HUES48 (cell line): ENCODE measurements at regions not wholly inside any gene's neighbourhood (a gene's known extent, or its start where the extent isn't known, plus 50 kb on each side); places are given as distances from the start of the nearest gene placed in this dataset.

Source experiments
- H3K27ac ChIP-seq: one replicate; pipeline ENCODE4 v1.7.0; 2013; ENCODE audit warnings: low read depth, low read length, inconsistent platforms
- H3K27me3 ChIP-seq: 2 replicates; pipeline ENCODE4 v1.6.1; 2013; ENCODE audit warnings: mild to moderate bottlenecking, low read length; ENCODE audit not compliant: control insufficient read depth, insufficient read depth
- H3K36me3 ChIP-seq: 2 replicates; pipeline ENCODE4 v1.6.1; 2013; ENCODE audit warnings: low read length; ENCODE audit not compliant: control insufficient read depth, insufficient read depth
- H3K4me1 ChIP-seq: 2 replicates; pipeline ENCODE4 v1.6.1; 2013; ENCODE audit warnings: mild to moderate bottlenecking, low read length; ENCODE audit not compliant: control insufficient read depth, insufficient read depth
- H3K4me3 ChIP-seq: 2 replicates; pipeline ENCODE4 v1.5.1; 2013; ENCODE audit warnings: mild to moderate bottlenecking, low read depth, low read length
- H3K9ac ChIP-seq: 2 replicates; pipeline ENCODE4 v1.6.1; 2013; ENCODE audit warnings: mild to moderate bottlenecking, low read depth, low read length, moderate library complexity
- H3K9me3 ChIP-seq: 2 replicates; pipeline ENCODE4 v1.6.1; 2013; ENCODE audit warnings: low read length; ENCODE audit not compliant: control insufficient read depth, insufficient read depth

- Histone ChIP-seq H3K9me3 (no peaks in the 10 kb centered on the region), H3K4me3 (no peak overlapping the region), H3K9ac (no peak overlapping the region), H3K4me1 (no peaks in the 10 kb centered on the region), H3K27me3 (no peaks in the 10 kb centered on the region), H3K36me3 (no peaks in the 10 kb centered on the region), H3K27ac (no peak overlapping the region)
Observed at GRCh38 chr6:104226790-104227446, 632.8 kb downstream of the HACE1 start.

GRCh38 chr6:104218116-104218515 is 641.6 kb downstream of the HACE1 start:
- Histone ChIP-seq H3K36me3 (no peaks in the 10 kb centered on the region), H3K27me3 (no peaks in the 10 kb centered on the region), H3K27ac (no peak overlapping the region), H3K9ac (no peak overlapping the region), H3K4me3 (no peak overlapping the region), H3K9me3 (no peaks in the 10 kb centered on the region), H3K4me1 (no peaks in the 10 kb centered on the region)

- no peak overlapping the region for H3K27ac ChIP-seq
- H3K4me3 ChIP-seq = no peak overlapping the region
- H3K4me1 ChIP-seq = no peaks in the 10 kb centered on the region
- no peaks in the 10 kb centered on the region for H3K36me3 ChIP-seq
- H3K9ac ChIP-seq = no peak overlapping the region
- no peaks in the 10 kb centered on the region for H3K27me3 ChIP-seq
- H3K9me3 ChIP-seq = no peaks in the 10 kb centered on the region
Observed at GRCh38 chr6:104214901-104215300, 644.8 kb downstream of the HACE1 start.

GRCh38 chr6:104212977-104213668 is 646.6 kb downstream of the HACE1 start:
- Histone ChIP-seq H3K36me3 (no peaks in the 10 kb centered on the region), H3K27me3 (no peaks in the 10 kb centered on the region), H3K9me3 (no peaks in the 10 kb centered on the region), H3K27ac (no peak overlapping the region), H3K4me3 (no peak overlapping the region), H3K4me1 (no peaks in the 10 kb centered on the region), H3K9ac (no peak overlapping the region)

- Histone ChIP-seq H3K9ac (no peak overlapping the region), H3K4me3 (no peak overlapping the region), H3K4me1 (no peaks in the 10 kb centered on the region), H3K27me3 (no peaks in the 10 kb centered on the region), H3K36me3 (no peaks in the 10 kb centered on the region), H3K27ac (no peak overlapping the region), H3K9me3 (no peaks in the 10 kb centered on the region)
Observed at GRCh38 chr6:104207635-104208034, 652.1 kb downstream of the HACE1 start.

- H3K9me3 ChIP-seq = no peaks in the 10 kb centered on the region
- H3K4me3 ChIP-seq = no peak overlapping the region
- no peak overlapping the region for H3K27ac ChIP-seq
- no peak overlapping the region for H3K9ac ChIP-seq
- H3K27me3 ChIP-seq = no peaks in the 10 kb centered on the region
- H3K4me1 ChIP-seq = no peaks in the 10 kb centered on the region
- H3K36me3 ChIP-seq = no peaks in the 10 kb centered on the region
Observed at GRCh38 chr6:104201557-104201956, 658.2 kb downstream of the HACE1 start.

- H3K36me3 ChIP-seq = no peaks in the 10 kb centered on the region
- H3K27me3 ChIP-seq = no peaks in the 10 kb centered on the region
- no peak overlapping the region for H3K4me3 ChIP-seq
- no peak overlapping the region for H3K27ac ChIP-seq
- no peaks in the 10 kb centered on the region; the same call in 1 of the 2 replicates for H3K9me3 ChIP-seq
- no peaks in the 10 kb centered on the region for H3K4me1 ChIP-seq
- no peak overlapping the region for H3K9ac ChIP-seq
Observed at GRCh38 chr6:104187616-104188015, 672.1 kb downstream of the HACE1 start.

GRCh38 chr6:104186831-104187230 is 672.9 kb downstream of the HACE1 start:
- no peaks in the 10 kb centered on the region for H3K27me3 ChIP-seq
- no peak overlapping the region for H3K27ac ChIP-seq
- H3K4me1 ChIP-seq = no peaks in the 10 kb centered on the region
- no peaks in the 10 kb centered on the region; the same call in 1 of the 2 replicates for H3K9me3 ChIP-seq
- H3K9ac ChIP-seq = no peak overlapping the region
- H3K36me3 ChIP-seq = no peaks in the 10 kb centered on the region
- H3K4me3 ChIP-seq = no peak overlapping the region

GRCh38 chr6:104183816-104184435 is 675.8 kb downstream of the HACE1 start:
- no peak overlapping the region for H3K4me3 ChIP-seq
- no peak overlapping the region for H3K9ac ChIP-seq
- no peak overlapping the region for H3K27ac ChIP-seq
- no peaks in the 10 kb centered on the region for H3K27me3 ChIP-seq
- no peaks in the 10 kb centered on the region for H3K36me3 ChIP-seq
- no peaks in the 10 kb centered on the region for H3K4me1 ChIP-seq
- no peaks in the 10 kb centered on the region for H3K9me3 ChIP-seq

GRCh38 chr6:104182811-104183210 is 676.9 kb downstream of the HACE1 start:
- no peaks in the 10 kb centered on the region for H3K4me1 ChIP-seq

GRCh38 chr6:104173668-104174067 is 686.1 kb downstream of the HACE1 start:
- H3K27me3 ChIP-seq = no peaks in the 10 kb centered on the region

More at GRCh38 chr6:104182811-104183210, 676.9 kb downstream of the HACE1 start:
- no peak overlapping the region for H3K4me3 ChIP-seq
- H3K27ac ChIP-seq = no peak overlapping the region
- H3K36me3 ChIP-seq = no peaks in the 10 kb centered on the region
- H3K9me3 ChIP-seq = no peaks in the 10 kb centered on the region
- H3K27me3 ChIP-seq = no peaks in the 10 kb centered on the region
- no peak overlapping the region for H3K9ac ChIP-seq

More at GRCh38 chr6:104173668-104174067, 686.1 kb downstream of the HACE1 start:
- H3K4me1 ChIP-seq = peaks cover 8% of the 10 kb centered on the region
- H3K9me3 ChIP-seq = no peaks in the 10 kb centered on the region
- H3K27ac ChIP-seq = no peak overlapping the region
- no peaks in the 10 kb centered on the region for H3K36me3 ChIP-seq
- H3K4me3 ChIP-seq = no peak overlapping the region
- no peak overlapping the region for H3K9ac ChIP-seq
